H9 (cell line): ENCODE measurements at regions not wholly inside any gene's neighbourhood (a gene's known extent, or its start where the extent isn't known, plus 50 kb on each side); places are given as distances from the start of the nearest gene placed in this dataset.

ENCODE experiments used
- DNase-seq: peaks from one replicate; pipeline ENCODE4 v3.0.0-alpha.2; 2017
- H2AFZ ChIP-seq: one replicate; pipeline ENCODE4 v1.6.1; 2013; ENCODE audit warnings: mild to moderate bottlenecking, low read length, control low read depth, moderate library complexity
- H2AK5ac ChIP-seq: 2 replicates; pipeline ENCODE4 v1.6.1; 2013; ENCODE audit warnings: low read length, control low read depth, mixed read lengths; ENCODE audit not compliant: insufficient read length
- H2BK120ac ChIP-seq: one replicate; pipeline ENCODE4 v1.6.1; 2013; ENCODE audit warnings: low read depth, mild to moderate bottlenecking, low read length, control low read depth, inconsistent platforms; ENCODE audit not compliant: poor library complexity, severe bottlenecking
- H2BK12ac ChIP-seq: 2 replicates; pipeline ENCODE4 v1.6.1; 2013; ENCODE audit warnings: low read length, control low read depth, mixed read lengths, low read depth; ENCODE audit not compliant: insufficient read length
- H2BK15ac ChIP-seq: 2 replicates; pipeline ENCODE4 v1.6.1; 2013; ENCODE audit warnings: low read depth, low read length, control low read depth
- H2BK20ac ChIP-seq: one replicate; pipeline ENCODE4 v1.6.1; 2013; ENCODE audit warnings: low read depth, mild to moderate bottlenecking, low read length, control low read depth, inconsistent platforms; ENCODE audit not compliant: poor library complexity, severe bottlenecking
- H2BK5ac ChIP-seq: 2 replicates; pipeline ENCODE4 v1.6.1; 2013; ENCODE audit warnings: low read length, control low read depth, mixed read lengths; ENCODE audit not compliant: insufficient read length
- H3K14ac ChIP-seq: 2 replicates; pipeline ENCODE4 v1.6.1; 2013; ENCODE audit warnings: low read length, control low read depth; ENCODE audit not compliant: insufficient read depth
- H3K18ac ChIP-seq: 2 replicates; pipeline ENCODE4 v1.6.1; 2013; ENCODE audit warnings: low read depth, mild to moderate bottlenecking, mixed read lengths, low read length, control low read depth; ENCODE audit not compliant: insufficient read length
- H3K23ac ChIP-seq: 2 replicates; pipeline ENCODE4 v1.6.1; 2013; ENCODE audit warnings: low read length, control low read depth, mixed read lengths, low read depth; ENCODE audit not compliant: insufficient read length
- H3K23me2 ChIP-seq: 2 replicates; pipeline ENCODE4 v1.6.1; 2013; ENCODE audit warnings: low read depth, mild to moderate bottlenecking, mixed read lengths, low read length, control low read depth; ENCODE audit not compliant: insufficient read length, poor library complexity, severe bottlenecking
- H3K27ac ChIP-seq: 2 replicates; pipeline ENCODE4 v1.5.1; 2013; ENCODE audit warnings: low read length, control low read depth, mixed read lengths, low read depth; ENCODE audit not compliant: insufficient read length
- H3K27me3 ChIP-seq: 2 replicates; pipeline ENCODE4 v1.6.1; 2013; ENCODE audit warnings: low read length, control low read depth, inconsistent platforms; ENCODE audit not compliant: insufficient read depth
- H3K4ac ChIP-seq: 2 replicates; pipeline ENCODE4 v1.6.1; 2013; ENCODE audit warnings: low read depth, mild to moderate bottlenecking, control low read depth, inconsistent platforms, low read length, moderate library complexity
- H3K4me1 ChIP-seq: 2 replicates; pipeline ENCODE4 v1.6.1; 2013; ENCODE audit warnings: low read length, control low read depth, inconsistent platforms; ENCODE audit not compliant: insufficient read depth
- H3K4me2 ChIP-seq: 2 replicates; pipeline ENCODE4 v1.6.1; 2013; ENCODE audit warnings: low read length, control low read depth, mixed read lengths; ENCODE audit not compliant: insufficient read length, insufficient read depth
- H3K56ac ChIP-seq: 2 replicates; pipeline ENCODE4 v1.6.1; 2013; ENCODE audit warnings: low read depth, mild to moderate bottlenecking, mixed read lengths, low read length, control low read depth; ENCODE audit not compliant: insufficient read length
- H3K79me1 ChIP-seq: 2 replicates; pipeline ENCODE4 v1.6.1; 2013; ENCODE audit warnings: low read depth, mild to moderate bottlenecking, moderate library complexity, low read length, control low read depth, inconsistent platforms; ENCODE audit not compliant: insufficient read depth, poor library complexity, severe bottlenecking
- H3K79me2 ChIP-seq: 2 replicates; pipeline ENCODE4 v1.6.1; 2013; ENCODE audit warnings: low read length, control low read depth, inconsistent platforms; ENCODE audit not compliant: insufficient read depth
- H3K9ac ChIP-seq: 2 replicates; pipeline ENCODE4 v1.6.1; 2013; ENCODE audit warnings: low read length, control low read depth, mixed read lengths; ENCODE audit not compliant: insufficient read length; ENCODE audit errors: extremely low read depth
- H3K9me3 ChIP-seq: one replicate; pipeline ENCODE4 v1.6.1; 2013; ENCODE audit warnings: low read depth, low read length, inconsistent platforms; ENCODE audit not compliant: control insufficient read depth
- H3T11ph ChIP-seq: one replicate; pipeline ENCODE4 v1.6.1; 2013; ENCODE audit warnings: mild to moderate bottlenecking, low read length, control low read depth, inconsistent platforms
- H4K20me1 ChIP-seq: one replicate; pipeline ENCODE4 v1.6.1; 2013; ENCODE audit not compliant: control insufficient read depth, insufficient read length, insufficient read depth
- H4K5ac ChIP-seq: 2 replicates; pipeline ENCODE4 v1.6.1; 2013; ENCODE audit warnings: low read depth, mild to moderate bottlenecking, mixed read lengths, low read length, control low read depth; ENCODE audit not compliant: insufficient read length
- H4K8ac ChIP-seq: replicated peaks from 2 replicates; pipeline ENCODE4 v1.6.1; 2013; ENCODE audit warnings: low read length, control low read depth, mixed read lengths, low read depth; ENCODE audit not compliant: insufficient read length
- H4K91ac ChIP-seq: 2 replicates; pipeline ENCODE4 v1.6.1; 2013; ENCODE audit warnings: low read depth, mild to moderate bottlenecking, moderate library complexity, mixed read lengths, low read length, control low read depth; ENCODE audit not compliant: insufficient read length
- H3K27ac Mint-ChIP-seq, 3 experiments: 2 replicates in 2 of 3; 3 replicates in 1 of 3; pipeline ENCODE4 v1.8.0; 2020 to 2021; ENCODE audit warnings: mixed read lengths in 3 of 3, mild to moderate bottlenecking in 1 of 3, moderate library complexity in 1 of 3
- H3K27me3 Mint-ChIP-seq: 2 replicates; pipeline ENCODE4 v1.8.0; 2021; ENCODE audit warnings: low read depth, mild to moderate bottlenecking, moderate library complexity, mixed read lengths
- H3K36me3 Mint-ChIP-seq, 3 experiments: 2 replicates in 2 of 3; 3 replicates in 1 of 3; pipeline ENCODE4 v1.8.0; 2020 to 2021; ENCODE audit warnings: low read depth in 3 of 3, mixed read lengths in 3 of 3; ENCODE audit not compliant: insufficient read depth in 1 of 3
- H3K4me1 Mint-ChIP-seq, 2 experiments: 2 replicates each; pipeline ENCODE4 v1.8.0; 2020; ENCODE audit warnings: mixed read lengths in 2 of 2
- H3K4me3 Mint-ChIP-seq, 2 experiments: 2 replicates in 1 of 2; 3 replicates in 1 of 2; pipeline ENCODE4 v1.8.0; 2020 to 2021; ENCODE audit warnings: mild to moderate bottlenecking in 2 of 2, mixed read lengths in 2 of 2, moderate library complexity in 1 of 2
- H3K9me3 Mint-ChIP-seq, 2 experiments: 2 replicates in 1 of 2; 3 replicates in 1 of 2; pipeline ENCODE4 v1.8.0; 2020; ENCODE audit warnings: mild to moderate bottlenecking in 2 of 2, mixed read lengths in 2 of 2, moderate library complexity in 1 of 2
- WGBS: extraction: QIAGEN DNeasy Blood & Tissue Kit; methylation state at CpG from one replicate; pipeline ENCODE4 v1.1.7; 2013; ENCODE audit warnings: missing lambda C conversion rate, low lambda C conversion rate, mixed read lengths; ENCODE audit not compliant: insufficient read length; ENCODE audit errors: extremely low coverage; 5-methylcytosine and 5-hydroxymethylcytosine counted together
- TF ChIP-seq, protein P1 (sequence below): fragments of 200-600 bp; sonication (generic); conservative IDR thresholded peaks from 3 replicates; pipeline ENCODE4 v1.8.0; 2021; ENCODE audit warnings: antibody characterized with exemption, mild to moderate bottlenecking

DNA sequence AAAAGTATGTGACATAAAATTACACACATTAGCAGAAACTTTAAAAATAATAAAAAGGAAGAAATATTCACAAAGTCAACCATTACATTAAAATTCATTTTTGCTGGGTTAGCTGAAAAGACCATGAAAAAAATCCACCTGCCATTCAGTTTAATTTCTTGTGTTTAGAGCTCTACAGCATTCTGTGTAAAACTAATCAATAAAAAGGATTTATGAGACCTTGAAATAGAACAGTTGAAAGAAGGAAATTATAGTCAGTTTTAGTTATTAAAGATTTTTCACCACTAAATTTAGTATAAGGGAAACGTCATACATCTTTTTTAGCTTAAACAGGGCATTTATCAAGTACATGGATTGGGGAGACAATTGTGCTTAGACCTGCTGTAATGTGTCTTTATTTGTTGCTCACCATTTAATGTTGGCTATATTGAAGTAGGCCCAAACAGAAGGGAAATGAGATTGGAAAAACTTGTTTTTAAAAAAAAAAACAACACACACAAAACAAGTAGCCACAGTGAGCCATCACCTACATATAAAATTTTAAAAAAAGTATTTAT lies 438.7 kb upstream of the POU3F2 start:
- no peaks in the 10 kb centered on the region for H3K4me1 ChIP-seq
- H3K27ac Mint-ChIP-seq: no peak overlapping the region
- H3K9me3 ChIP-seq: no peaks in the 10 kb centered on the region
- H3K23me2 ChIP-seq: no peaks in the 10 kb centered on the region
- H2BK5ac ChIP-seq: no peak overlapping the region
- no peak overlapping the region for H2BK120ac ChIP-seq
- TF ChIP-seq, protein P1, sequence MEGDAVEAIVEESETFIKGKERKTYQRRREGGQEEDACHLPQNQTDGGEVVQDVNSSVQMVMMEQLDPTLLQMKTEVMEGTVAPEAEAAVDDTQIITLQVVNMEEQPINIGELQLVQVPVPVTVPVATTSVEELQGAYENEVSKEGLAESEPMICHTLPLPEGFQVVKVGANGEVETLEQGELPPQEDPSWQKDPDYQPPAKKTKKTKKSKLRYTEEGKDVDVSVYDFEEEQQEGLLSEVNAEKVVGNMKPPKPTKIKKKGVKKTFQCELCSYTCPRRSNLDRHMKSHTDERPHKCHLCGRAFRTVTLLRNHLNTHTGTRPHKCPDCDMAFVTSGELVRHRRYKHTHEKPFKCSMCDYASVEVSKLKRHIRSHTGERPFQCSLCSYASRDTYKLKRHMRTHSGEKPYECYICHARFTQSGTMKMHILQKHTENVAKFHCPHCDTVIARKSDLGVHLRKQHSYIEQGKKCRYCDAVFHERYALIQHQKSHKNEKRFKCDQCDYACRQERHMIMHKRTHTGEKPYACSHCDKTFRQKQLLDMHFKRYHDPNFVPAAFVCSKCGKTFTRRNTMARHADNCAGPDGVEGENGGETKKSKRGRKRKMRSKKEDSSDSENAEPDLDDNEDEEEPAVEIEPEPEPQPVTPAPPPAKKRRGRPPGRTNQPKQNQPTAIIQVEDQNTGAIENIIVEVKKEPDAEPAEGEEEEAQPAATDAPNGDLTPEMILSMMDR: no peak
- no peaks in the 10 kb centered on the region for H3K36me3 Mint-ChIP-seq
- no peak overlapping the region for H2BK20ac ChIP-seq
- H3K4me1 Mint-ChIP-seq: 0 out of 4 replicates have a peak, but pooled peaks cover 0 to 4% of the 10 kb centered on the region in 2 experiments
- H2BK12ac ChIP-seq: no peak overlapping the region
- DNase-seq: no peak
- no peak overlapping the region for H2BK15ac ChIP-seq
- no peak overlapping the region for H2AK5ac ChIP-seq
- no peak overlapping the region for H2AFZ ChIP-seq
- no peak overlapping the region for H4K5ac ChIP-seq
- H3K23ac ChIP-seq: no peak overlapping the region
- no peak overlapping the region for H3K14ac ChIP-seq
- no peak overlapping the region for H3K9ac ChIP-seq
- no peak overlapping the region for H3K4me3 Mint-ChIP-seq
- peaks cover 0 to 3% of the 10 kb centered on the region in 2 experiments; a peak in 1 of 5 replicates for H3K9me3 Mint-ChIP-seq
- no peak overlapping the region for H3T11ph ChIP-seq
- H3K27me3 ChIP-seq: no peaks in the 10 kb centered on the region; the same call in 1 of the 2 replicates
- H3K79me1 ChIP-seq: no peaks in the 10 kb centered on the region
- no peaks in the 10 kb centered on the region for H3K27me3 Mint-ChIP-seq
- no peak overlapping the region for H3K4me2 ChIP-seq
- H4K8ac ChIP-seq: no peak overlapping the region
- no peak overlapping the region for H4K91ac ChIP-seq
- no peak overlapping the region for H3K4ac ChIP-seq
- H3K18ac ChIP-seq: no peak overlapping the region
- no peaks in the 10 kb centered on the region for H3K79me2 ChIP-seq
- WGBS: no CpG with 5 or more reads among the region's 1 CpG
- H3K56ac ChIP-seq: no peak overlapping the region
- no peaks in the 10 kb centered on the region for H4K20me1 ChIP-seq
- H3K27ac ChIP-seq: no peak overlapping the region
